Right cardiac atrium (tissue), 5 donors: ENCODE measurements at regions not wholly inside any gene's neighbourhood (a gene's known extent, or its start where the extent isn't known, plus 50 kb on each side); places are given as distances from the start of the nearest gene placed in this dataset.
"Not testable (repeated sequence)": the region's sequence is repeated elsewhere in the genome, so short reads cannot be mapped to it uniquely, and the experiment has no call there.

Source experiments
- ATAC-seq, 2 donors: fragments of 200-7000 bp; cut with Tn5 transposase; one replicate each; pipeline versions ENCODE4 v1.8.0 to v1.9.1; 2020; ENCODE audit warnings: moderate library complexity in 2 of 2, mild to moderate bottlenecking in 1 of 2
- DNase-seq, 3 donors: peaks; one replicate each; pipeline ENCODE4 v3.0.0-alpha.2; 2020
- H3K27ac ChIP-seq: one replicate; pipeline ENCODE4 v1.5.1; 2013; ENCODE audit warnings: mild to moderate bottlenecking, low read length, control low read depth, moderate library complexity
- H3K27me3 ChIP-seq: one replicate; pipeline ENCODE4 v1.6.1; 2013; ENCODE audit not compliant: control insufficient read depth, insufficient read depth
- H3K4me1 ChIP-seq: one replicate; pipeline ENCODE4 v1.6.1; 2013; ENCODE audit warnings: low read length; ENCODE audit not compliant: control insufficient read depth, insufficient read depth
- H3K4me3 ChIP-seq: one replicate; pipeline ENCODE4 v1.5.1; 2013; ENCODE audit warnings: low read length, control low read depth
- H3K9me3 ChIP-seq: one replicate; pipeline ENCODE4 v1.6.1; 2013; ENCODE audit warnings: low read length; ENCODE audit not compliant: control insufficient read depth
- WGBS: extraction: QIAGEN DNeasy Blood & Tissue Kit; methylation state at CpG from one replicate; pipeline ENCODE4 v1.1.7; 2013; 5-methylcytosine and 5-hydroxymethylcytosine counted together
- intact Hi-C, 4 donors: fragments of 100-400 bp; cut with DNase I; formaldehyde crosslinking; loops; one replicate each; pipeline versions ENCODE4 v1.11.0 to v1.14.0; 2022 to 2023
- donor health status: healthy with polysubstance abuse.
- donor health status: DM: no; HTN: yes; CAD: no.
- donor health status: DM: no; HTN: no; CAD: no.
- donor health status: DM: no; HTN: yes; CAD: no; lungs with severe emphysema.
- donor health status: DM: yes; HTN: yes; CAD: no.

GRCh38 chr11:34781826-34782225 is 134.4 kb downstream of the APIP start:
- H3K27me3 ChIP-seq, ATAC-seq, H3K27ac ChIP-seq, intact Hi-C loops, H3K4me1 ChIP-seq, H3K9me3 ChIP-seq, H3K4me3 ChIP-seq, DNase-seq: not testable (repeated sequence)

DNA sequence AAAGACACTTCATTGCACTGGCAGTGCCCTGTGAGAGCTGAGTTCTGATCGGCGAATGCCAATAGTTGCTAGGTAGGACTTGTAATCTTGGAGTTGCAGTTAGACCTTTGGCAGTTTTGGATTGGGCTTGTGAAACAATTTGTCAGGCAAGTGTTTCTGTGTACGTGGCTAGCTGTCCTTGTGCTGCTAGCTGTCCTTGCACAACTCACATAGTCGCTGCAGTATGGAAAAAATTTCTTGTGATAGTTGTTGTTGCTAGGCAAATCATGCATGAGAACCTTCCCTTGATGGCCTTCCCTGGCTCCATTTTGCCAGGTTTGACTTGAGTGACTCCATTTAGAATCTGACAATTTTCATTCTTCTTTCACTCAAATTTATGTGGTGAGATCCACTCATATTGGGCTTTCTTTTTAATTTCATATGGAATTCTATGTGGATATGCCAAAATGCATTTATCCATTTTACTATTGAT is 140.7 kb downstream of the APIP start:
- Histone ChIP-seq H3K4me1 (no peaks in the 10 kb centered on the region), H3K9me3 (no peaks in the 10 kb centered on the region), H3K4me3 (no peak overlapping the region), H3K27ac (no peak overlapping the region), H3K27me3 (no peaks in the 10 kb centered on the region)
- DNase-seq (no peak), ATAC-seq (no peak)
- intact Hi-C loops, result no loop called here
- WGBS, result 81% methylated on average over 4 of the region's 4 CpGs

GRCh38 chr11:34774604-34775003 is 141.6 kb downstream of the APIP start:
- 66% methylated on average over 2 of the region's 2 CpGs for WGBS
- H3K27me3 ChIP-seq, result no peaks in the 10 kb centered on the region
- ATAC-seq, result no peak
- intact Hi-C loops, result no loop called here
- H3K4me1 ChIP-seq, result no peaks in the 10 kb centered on the region
- H3K27ac ChIP-seq, result no peak overlapping the region
- DNase-seq, result no peak
- no peaks in the 10 kb centered on the region for H3K9me3 ChIP-seq
- no peak overlapping the region for H3K4me3 ChIP-seq

- intact Hi-C loops, result no loop called here
Measured at GRCh38 chr11:34773826-34774225, 142.4 kb downstream of the APIP start.

DNA sequence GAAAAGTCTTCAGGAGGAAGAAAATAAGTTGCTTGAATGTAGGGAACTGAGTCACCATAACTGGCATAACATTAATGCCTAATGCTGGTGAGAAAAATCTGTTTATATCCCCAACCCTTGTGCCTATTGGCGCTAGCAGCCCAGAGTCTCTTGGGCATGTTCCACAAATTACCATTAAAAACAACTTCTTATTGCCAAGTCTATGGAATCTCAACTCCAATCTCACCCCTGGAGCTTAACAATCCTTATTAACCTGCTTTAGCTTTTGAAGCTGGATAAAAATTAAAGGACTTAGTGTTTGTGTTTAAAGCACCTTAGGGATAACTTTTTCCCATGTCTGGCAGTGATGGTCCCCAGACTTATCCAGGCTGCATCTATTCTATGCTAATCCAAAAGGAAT is 143.0 kb downstream of the APIP start:
- ATAC-seq (no peak), DNase-seq (no peak)
- Histone ChIP-seq H3K4me1 (no peaks in the 10 kb centered on the region), H3K27me3 (no peaks in the 10 kb centered on the region), H3K27ac (no peak overlapping the region), H3K9me3 (no peaks in the 10 kb centered on the region), H3K4me3 (no peak overlapping the region)
- 44% methylated on average over 1 of the region's 1 CpG for WGBS
- intact Hi-C loops, result no loop called here

More at GRCh38 chr11:34773826-34774225, 142.4 kb downstream of the APIP start:
- no peak overlapping the region for H3K4me3 ChIP-seq
- no peaks in the 10 kb centered on the region for H3K4me1 ChIP-seq
- 10% methylated on average over 1 of the region's 1 CpG for WGBS
- no peak for DNase-seq
- no peaks in the 10 kb centered on the region for H3K27me3 ChIP-seq
- ATAC-seq, result no peak
- H3K9me3 ChIP-seq, result no peaks in the 10 kb centered on the region
- no peak overlapping the region for H3K27ac ChIP-seq

DNA sequence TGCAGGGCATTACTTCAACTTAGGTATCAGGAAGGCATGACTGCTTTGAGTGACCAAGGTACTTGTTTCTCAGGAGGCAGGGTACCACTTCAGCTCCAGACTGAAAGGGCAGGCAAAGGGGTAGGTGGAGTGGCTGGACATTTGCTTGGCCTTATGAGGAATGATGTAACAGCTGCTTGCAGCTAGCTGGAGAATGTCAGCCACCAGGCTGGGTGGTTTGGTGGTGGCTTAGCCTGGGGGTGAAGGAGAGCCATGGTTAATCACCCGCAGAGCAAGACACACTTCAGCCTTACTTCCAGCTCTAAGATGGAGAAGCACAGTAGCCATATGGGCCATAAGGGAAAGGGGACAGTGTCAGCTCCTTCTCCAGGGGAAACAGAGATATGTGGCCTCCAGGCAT is 146.1 kb downstream of the APIP start:
- 100% methylated on average over 1 of the region's 1 CpG for WGBS
- no peak for DNase-seq
- Histone ChIP-seq H3K9me3 (no peaks in the 10 kb centered on the region), H3K27ac (no peak overlapping the region), H3K4me3 (no peak overlapping the region), H3K27me3 (no peaks in the 10 kb centered on the region), H3K4me1 (no peaks in the 10 kb centered on the region)
- intact Hi-C loops, result no loop called here
- no peak for ATAC-seq

DNA sequence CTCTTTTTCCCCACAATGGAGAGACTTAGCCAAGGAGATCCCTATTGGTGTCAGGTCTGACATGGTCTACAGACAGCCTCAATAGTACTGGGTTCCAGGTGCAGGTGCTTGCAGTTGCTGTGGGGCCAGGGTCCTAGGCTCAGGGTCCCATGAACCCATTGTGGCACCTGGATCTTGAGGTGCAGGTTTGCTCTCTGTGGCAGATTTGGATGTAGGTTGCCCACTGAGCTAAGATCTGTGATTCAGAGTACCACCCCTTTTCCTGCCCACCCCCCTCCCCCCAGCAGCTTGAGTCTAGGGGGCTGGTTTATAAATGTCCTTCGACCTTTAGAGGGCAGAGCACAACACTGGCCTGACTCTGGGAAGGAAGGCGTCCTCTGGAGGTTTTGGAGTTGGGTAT is 147.0 kb downstream of the APIP start:
- DNase-seq, result no peak
- Histone ChIP-seq H3K4me3 (no peak overlapping the region), H3K27ac (no peak overlapping the region), H3K9me3 (no peaks in the 10 kb centered on the region), H3K4me1 (no peaks in the 10 kb centered on the region), H3K27me3 (no peaks in the 10 kb centered on the region)
- WGBS, result 67% methylated on average over 2 of the region's 2 CpGs
- ATAC-seq, result no peak
- intact Hi-C loops, result no loop called here

DNA sequence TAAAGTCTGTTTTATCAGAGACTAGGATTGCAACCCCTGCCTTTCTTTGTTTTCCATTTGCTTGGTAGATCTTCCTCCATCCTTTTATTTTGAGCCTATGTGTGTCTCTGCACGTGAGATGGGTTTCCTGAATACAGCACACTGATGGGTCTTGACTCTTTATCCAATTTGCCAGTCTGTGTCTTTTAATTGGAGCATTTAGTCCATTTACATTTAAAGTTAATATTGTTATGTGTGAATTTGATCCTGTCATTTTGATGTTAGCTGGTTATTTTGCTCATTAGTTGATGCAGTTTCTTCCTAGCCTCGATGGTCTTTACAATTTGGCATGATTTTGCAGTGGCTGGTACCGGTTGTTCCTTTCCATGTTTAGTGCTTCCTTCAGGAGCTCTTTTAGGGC is 141.7 kb downstream of the EHF start:
- DNase-seq, H3K4me1 ChIP-seq, H3K27me3 ChIP-seq, intact Hi-C loops, ATAC-seq, H3K9me3 ChIP-seq, H3K27ac ChIP-seq, H3K4me3 ChIP-seq: not testable (repeated sequence)
- no CpG with 5 or more reads among the region's 3 CpGs for WGBS

DNA sequence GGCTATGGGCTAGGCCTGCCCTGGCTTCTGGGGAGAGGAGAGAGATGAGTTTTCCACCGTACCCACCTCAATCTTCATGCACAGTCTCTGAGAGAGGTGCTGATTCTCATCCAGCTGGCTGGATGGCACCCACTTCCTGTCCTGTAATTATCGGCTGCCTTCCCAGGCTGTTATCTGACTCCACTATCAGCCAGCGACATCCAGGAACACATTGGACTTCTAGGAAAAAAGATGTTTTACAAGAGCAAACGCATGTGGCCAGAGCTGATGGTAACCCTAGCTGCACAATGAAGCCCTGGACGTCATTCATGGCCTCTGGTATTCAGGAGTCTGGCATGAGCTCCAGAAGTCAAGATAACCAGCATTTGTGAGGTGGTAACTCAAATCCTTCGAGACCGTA is 137.4 kb downstream of the EHF start:
- no peaks in the 10 kb centered on the region for H3K27me3 ChIP-seq
- intact Hi-C loops, result no loop called here
- no peaks in the 10 kb centered on the region for H3K4me1 ChIP-seq
- H3K9me3 ChIP-seq, result no peaks in the 10 kb centered on the region
- 41% methylated on average over 7 of the region's 7 CpGs for WGBS
- ATAC-seq (peak in 1 of 2 donors; percentile 18), DNase-seq (no peak)
- no peak overlapping the region for H3K27ac ChIP-seq
- H3K4me3 ChIP-seq, result no peak overlapping the region

GRCh38 chr11:34757026-34757451 is 136.1 kb downstream of the EHF start:
- Histone ChIP-seq H3K9me3 (no peaks in the 10 kb centered on the region), H3K27ac (no peak overlapping the region), H3K27me3 (no peaks in the 10 kb centered on the region), H3K4me1 (no peaks in the 10 kb centered on the region), H3K4me3 (no peak overlapping the region)
- DNase-seq, result no peak
- ATAC-seq, result no peak
- WGBS, result 72% methylated on average over 1 of the region's 1 CpG
- intact Hi-C loops, result no loop called here

DNA sequence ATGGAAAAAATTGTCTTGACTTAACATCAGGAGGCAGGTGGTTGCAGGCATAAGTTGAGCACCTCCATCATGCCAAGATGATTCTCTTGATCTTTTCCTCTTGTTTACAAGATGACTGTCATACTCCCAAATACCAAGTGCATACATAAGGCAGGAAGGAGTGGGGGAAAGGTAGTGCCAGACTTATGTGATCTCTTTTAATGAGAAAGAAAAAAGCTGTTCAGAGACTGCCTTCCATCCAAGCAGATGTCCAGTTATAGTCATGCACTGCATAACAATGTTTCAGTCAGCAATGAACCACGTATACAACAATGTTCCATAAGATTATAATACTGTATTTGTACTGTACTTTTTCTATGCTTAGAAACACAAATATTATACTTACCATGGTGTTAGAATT is 135.7 kb downstream of the EHF start:
- Histone ChIP-seq H3K9me3 (no peaks in the 10 kb centered on the region), H3K4me3 (no peak overlapping the region), H3K27me3 (no peaks in the 10 kb centered on the region), H3K4me1 (no peaks in the 10 kb centered on the region), H3K27ac (no peak overlapping the region)
- 63% methylated on average over 1 of the region's 1 CpG for WGBS
- DNase-seq (no peak), ATAC-seq (no peak)
- intact Hi-C loops, result no loop called here

- Histone ChIP-seq H3K9me3 (no peaks in the 10 kb centered on the region), H3K4me1 (no peaks in the 10 kb centered on the region), H3K27me3 (no peaks in the 10 kb centered on the region), H3K4me3 (no peak overlapping the region), H3K27ac (no peak overlapping the region)
- WGBS, result 84% methylated on average over 7 of the region's 7 CpGs
- intact Hi-C loops, result no loop called here
- DNase-seq (no peak), ATAC-seq (no peak)
Measured at GRCh38 chr11:34755671-34756070, 134.8 kb downstream of the EHF start.
